ENCODE measurements at regions not wholly inside any gene's neighbourhood (a gene's known extent, or its start where the extent isn't known, plus 50 kb on each side); places are given as distances from the start of the nearest gene placed in this dataset.

GRCh38 chr16:35404273-35404672, 1944.9 kb downstream of the TP53TG3F start:
- Mint-ChIP-seq H3K27ac (no peak overlapping the region), H3K9me3 (peaks cover 31% of the 10 kb centered on the region), H3K4me1 (ENCODE audit: low read depth) (no peaks in the 10 kb centered on the region), H3K36me3 (no peaks in the 10 kb centered on the region), H3K27me3 (no peaks in the 10 kb centered on the region), H3K4me3 (no peak overlapping the region)
- intact Hi-C loops (cut with micrococcal nuclease), result no loop called here
- ChIA-PET CTCF (no interaction called here), POLR2A (no interaction called here)
- DNase-seq, result no peak

- intact Hi-C loops (cut with micrococcal nuclease), result no loop called here
- DNase-seq, result no peak
- Mint-ChIP-seq H3K4me3 (no peak overlapping the region), H3K4me1 (ENCODE audit: low read depth) (no peaks in the 10 kb centered on the region), H3K9me3 (peaks cover 30% of the 10 kb centered on the region), H3K27me3 (no peaks in the 10 kb centered on the region), H3K27ac (no peak overlapping the region), H3K36me3 (no peaks in the 10 kb centered on the region)
- ChIA-PET POLR2A (no interaction called here), CTCF (no interaction called here)
Measured at GRCh38 chr16:35405526-35405925, 1946.1 kb downstream of the TP53TG3F start.

- Mint-ChIP-seq H3K27ac (no peak overlapping the region), H3K4me1 (ENCODE audit: low read depth) (no peaks in the 10 kb centered on the region), H3K36me3 (no peaks in the 10 kb centered on the region), H3K9me3 (peaks cover 36% of the 10 kb centered on the region), H3K4me3 (no peak overlapping the region), H3K27me3 (no peaks in the 10 kb centered on the region)
- ChIA-PET CTCF (no interaction called here), POLR2A (no interaction called here)
- intact Hi-C loops (cut with micrococcal nuclease), result no loop called here
- DNase-seq, result no peak
Measured at GRCh38 chr16:35409503-35409902, 1950.1 kb downstream of the TP53TG3F start.

- Mint-ChIP-seq H3K9me3 (peaks cover 40% of the 10 kb centered on the region), H3K4me1 (ENCODE audit: low read depth) (no peaks in the 10 kb centered on the region), H3K36me3 (no peaks in the 10 kb centered on the region), H3K27me3 (no peaks in the 10 kb centered on the region), H3K4me3 (no peak overlapping the region), H3K27ac (no peak overlapping the region)
- no peak for DNase-seq
- ChIA-PET POLR2A (no interaction called here), CTCF (no interaction called here)
- intact Hi-C loops (cut with micrococcal nuclease), result no loop called here
Measured at GRCh38 chr16:35410438-35410837, 1951.0 kb downstream of the TP53TG3F start.

- Mint-ChIP-seq H3K36me3 (no peaks in the 10 kb centered on the region), H3K4me1 (ENCODE audit: low read depth) (no peaks in the 10 kb centered on the region), H3K27ac (no peak overlapping the region), H3K4me3 (no peak overlapping the region), H3K9me3 (peaks cover 39% of the 10 kb centered on the region), H3K27me3 (no peaks in the 10 kb centered on the region)
- ChIA-PET CTCF (no interaction called here), POLR2A (no interaction called here)
- no peak for DNase-seq
- intact Hi-C loops (cut with micrococcal nuclease), result no loop called here
Measured at GRCh38 chr16:35411156-35411555, 1951.7 kb downstream of the TP53TG3F start.

- Mint-ChIP-seq H3K4me3 (no peak overlapping the region), H3K27ac (no peak overlapping the region), H3K9me3 (peaks cover 34% of the 10 kb centered on the region), H3K27me3 (no peaks in the 10 kb centered on the region), H3K36me3 (no peaks in the 10 kb centered on the region), H3K4me1 (ENCODE audit: low read depth) (no peaks in the 10 kb centered on the region)
- ChIA-PET POLR2A (no interaction called here), CTCF (no interaction called here)
- DNase-seq, result no peak
- intact Hi-C loops (cut with micrococcal nuclease), result no loop called here
Measured at GRCh38 chr16:35414139-35414538, 1954.7 kb downstream of the TP53TG3F start.

- no peak overlapping the region for H3K4me3 Mint-ChIP-seq
- ChIA-PET POLR2A (no interaction called here), CTCF (no interaction called here)
- no peaks in the 10 kb centered on the region for H3K27me3 Mint-ChIP-seq
- no peaks in the 10 kb centered on the region for H3K36me3 Mint-ChIP-seq
- H3K27ac Mint-ChIP-seq, result no peak overlapping the region
- H3K4me1 Mint-ChIP-seq (ENCODE audit: low read depth), result no peaks in the 10 kb centered on the region
- no peak for DNase-seq
- intact Hi-C loops (cut with micrococcal nuclease), result no loop called here
- peaks cover 35% of the 10 kb centered on the region for H3K9me3 Mint-ChIP-seq
Measured at GRCh38 chr16:35414563-35414962, 1955.2 kb downstream of the TP53TG3F start.

GRCh38 chr16:35425270-35425669, 1965.9 kb downstream of the TP53TG3F start:
- no peak overlapping the region for H3K4me3 Mint-ChIP-seq
- ChIA-PET POLR2A (no interaction called here), CTCF (no interaction called here)
- intact Hi-C loops (cut with micrococcal nuclease), result no loop called here
- no peaks in the 10 kb centered on the region for H3K27me3 Mint-ChIP-seq
- no peaks in the 10 kb centered on the region for H3K36me3 Mint-ChIP-seq
- DNase-seq, result no peak
- peaks cover 29% of the 10 kb centered on the region for H3K9me3 Mint-ChIP-seq
- H3K27ac Mint-ChIP-seq, result no peak overlapping the region
- H3K4me1 Mint-ChIP-seq (ENCODE audit: low read depth), result no peaks in the 10 kb centered on the region

- Mint-ChIP-seq H3K9me3 (peaks cover 30% of the 10 kb centered on the region), H3K36me3 (no peaks in the 10 kb centered on the region), H3K27ac (no peak overlapping the region), H3K27me3 (no peaks in the 10 kb centered on the region), H3K4me1 (ENCODE audit: low read depth) (no peaks in the 10 kb centered on the region), H3K4me3 (no peak overlapping the region)
- ChIA-PET POLR2A (no interaction called here), CTCF (interaction anchor here (0.6 to 1.3 kb wide), 2 partner anchors 9 to 133 kb away, joined by 3 read pairs; no protein-coding TSS in a partner anchor)
- peak; percentile 27 for DNase-seq
- intact Hi-C loops (cut with micrococcal nuclease), result no loop called here
Measured at GRCh38 chr16:35431829-35432663, 1972.6 kb downstream of the TP53TG3F start.

GRCh38 chr16:35440875-35441274, 1981.5 kb downstream of the TP53TG3F start:
- CTCF ChIA-PET, result no interaction called here
- H3K27me3 Mint-ChIP-seq, result no peaks in the 10 kb centered on the region
- H3K4me3 Mint-ChIP-seq, result no peak overlapping the region
- intact Hi-C loops (cut with micrococcal nuclease), result no loop called here
- POLR2A ChIA-PET, result no interaction called here
- no peaks in the 10 kb centered on the region for H3K4me1 Mint-ChIP-seq (ENCODE audit: low read depth)
- no peak for DNase-seq
- H3K9me3 Mint-ChIP-seq, result peaks cover 38% of the 10 kb centered on the region
- no peak overlapping the region for H3K27ac Mint-ChIP-seq
- H3K36me3 Mint-ChIP-seq, result no peaks in the 10 kb centered on the region

GRCh38 chr16:35447010-35447558, 1987.7 kb downstream of the TP53TG3F start:
- Mint-ChIP-seq H3K9me3 (peaks cover 69% of the 10 kb centered on the region), H3K36me3 (no peaks in the 10 kb centered on the region), H3K27me3 (no peaks in the 10 kb centered on the region), H3K4me3 (no peak overlapping the region), H3K27ac (no peak overlapping the region), H3K4me1 (ENCODE audit: low read depth) (no peaks in the 10 kb centered on the region)
- intact Hi-C loops (cut with micrococcal nuclease), result no loop called here
- ChIA-PET POLR2A (no interaction called here), CTCF (no interaction called here)
- DNase-seq, result no peak

- intact Hi-C loops (cut with micrococcal nuclease), result no loop called here
- Mint-ChIP-seq H3K27me3 (no peaks in the 10 kb centered on the region), H3K4me1 (ENCODE audit: low read depth) (no peaks in the 10 kb centered on the region), H3K9me3 (peaks cover 65% of the 10 kb centered on the region), H3K36me3 (no peaks in the 10 kb centered on the region), H3K4me3 (no peak overlapping the region), H3K27ac (no peak overlapping the region)
- CTCF ChIA-PET, result no interaction called here
- POLR2A ChIA-PET, result no interaction called here
- DNase-seq, result no peak
Measured at GRCh38 chr16:35449663-35450062, 1990.3 kb downstream of the TP53TG3F start.

GRCh38 chr16:35450648-35451047, 1991.2 kb downstream of the TP53TG3F start:
- no peak overlapping the region for H3K4me3 Mint-ChIP-seq
- H3K9me3 Mint-ChIP-seq, result peaks cover 63% of the 10 kb centered on the region
- H3K4me1 Mint-ChIP-seq (ENCODE audit: low read depth), result no peaks in the 10 kb centered on the region
- H3K36me3 Mint-ChIP-seq, result peaks cover 2% of the 10 kb centered on the region
- ChIA-PET CTCF (no interaction called here), POLR2A (no interaction called here)
- intact Hi-C loops (cut with micrococcal nuclease), result no loop called here
- no peak overlapping the region for H3K27ac Mint-ChIP-seq
- H3K27me3 Mint-ChIP-seq, result no peaks in the 10 kb centered on the region
- no peak for DNase-seq

Data from activated CD4-positive, alpha-beta memory T cell treated with anti-CD3 and anti-CD28 coated beads for 36 hours (primary cell).